ENCODE measurements at regions not wholly inside any gene's neighbourhood (a gene's known extent, or its start where the extent isn't known, plus 50 kb on each side); places are given as distances from the start of the nearest gene placed in this dataset.

- no peak for TF ChIP-seq CTCF (IDR thresholded peaks at IDR 0.05)
- no peak for DNase-seq (ENCODE audit: low spot score)
- no peak for ATAC-seq (ENCODE audit: low FRiP score)
These were observed 195.8 kb downstream of the MTHFS start for GRCh38 chr15:79700951-79701480.

- ATAC-seq (ENCODE audit: low FRiP score) (no peak), DNase-seq (ENCODE audit: low spot score) (no peak)
- TF ChIP-seq CTCF (IDR thresholded peaks at IDR 0.05): no peak
These were observed 194.2 kb downstream of the MTHFS start for GRCh38 chr15:79702621-79703020.

- TF ChIP-seq CTCF (IDR thresholded peaks at IDR 0.05): no peak
- ATAC-seq (ENCODE audit: low FRiP score): no peak
- no peak for DNase-seq (ENCODE audit: low spot score)
These were observed 175.6 kb downstream of the MTHFS start for GRCh38 chr15:79721256-79721655.

GRCh38 chr15:79724312-79724711, 172.5 kb downstream of the MTHFS start:
- no peak for TF ChIP-seq CTCF (IDR thresholded peaks at IDR 0.05)
- ATAC-seq (ENCODE audit: low FRiP score): no peak
- no peak for DNase-seq (ENCODE audit: low spot score)

GRCh38 chr15:79724804-79725203, 172.0 kb downstream of the MTHFS start:
- TF ChIP-seq CTCF (IDR thresholded peaks at IDR 0.05): no peak
- DNase-seq (ENCODE audit: low spot score): no peak
- ATAC-seq (ENCODE audit: low FRiP score): no peak

GRCh38 chr15:79728867-79729266, 167.9 kb downstream of the MTHFS start:
- ATAC-seq (ENCODE audit: low FRiP score): no peak

More at GRCh38 chr15:79728867-79729266, 167.9 kb downstream of the MTHFS start:
- no peak for DNase-seq (ENCODE audit: low spot score)
- TF ChIP-seq CTCF (IDR thresholded peaks at IDR 0.05): no peak
